Liver (tissue), 8 donors: ENCODE measurements at regions not wholly inside any gene's neighbourhood (a gene's known extent, or its start where the extent isn't known, plus 50 kb on each side); places are given as distances from the start of the nearest gene placed in this dataset.

Experiments
- DNase-seq: peaks from one replicate; pipeline ENCODE4 v3.0.0-alpha.2; 2017; ENCODE audit warnings: low spot score
- H3K27ac ChIP-seq, 2 donors: one replicate each; pipeline ENCODE4 v1.7.0; 2013; ENCODE audit warnings: inconsistent platforms in 2 of 2, low read length in 2 of 2, control low read depth in 1 of 2, low read depth in 1 of 2, mild to moderate bottlenecking in 1 of 2
- H3K27me3 ChIP-seq, 4 donors: one replicate each; pipeline versions ENCODE4 v1.6.1 to v1.7.0; 2013; ENCODE audit warnings: low read length in 3 of 4, inconsistent platforms in 1 of 4, mild to moderate bottlenecking in 1 of 4, moderate library complexity in 1 of 4; ENCODE audit not compliant: control insufficient read depth in 4 of 4, insufficient read depth in 4 of 4
- H3K36me3 ChIP-seq, 4 donors: one replicate each; pipeline versions ENCODE4 v1.6.1 to v1.7.0; 2013; ENCODE audit warnings: low read length in 3 of 4, mild to moderate bottlenecking in 3 of 4, low read depth in 1 of 4, moderate library complexity in 1 of 4; ENCODE audit not compliant: control insufficient read depth in 4 of 4, insufficient read depth in 3 of 4
- H3K4me1 ChIP-seq, 4 donors: one replicate each; pipeline versions ENCODE4 v1.6.1 to v1.7.0; 2013; ENCODE audit warnings: low read length in 3 of 4, mild to moderate bottlenecking in 3 of 4, moderate library complexity in 1 of 4; ENCODE audit not compliant: control insufficient read depth in 4 of 4, insufficient read depth in 4 of 4
- H3K4me3 ChIP-seq, 3 donors: one replicate each; pipeline versions ENCODE4 v1.6.1 to v1.7.0; 2013; ENCODE audit warnings: low read length in 3 of 3, control low read depth in 1 of 3, low read depth in 1 of 3, mild to moderate bottlenecking in 1 of 3
- H3K9ac ChIP-seq, 2 donors: one replicate each; pipeline ENCODE4 v1.7.0; 2013; ENCODE audit warnings: low read length in 2 of 2, mild to moderate bottlenecking in 2 of 2, moderate library complexity in 2 of 2, control low read depth in 1 of 2, low read depth in 1 of 2
- H3K9me3 ChIP-seq, 4 donors: one replicate each; pipeline versions ENCODE4 v1.6.1 to v1.7.0; 2013; ENCODE audit warnings: low read length in 3 of 4; ENCODE audit not compliant: control insufficient read depth in 4 of 4
- FOXA1 ChIP-seq: IDR thresholded peaks from 2 replicates; pipeline ENCODE4 v1.6.1; 2016; ENCODE audit warnings: antibody characterized with exemption
- FOXA2 ChIP-seq: IDR thresholded peaks from 2 replicates; pipeline ENCODE4 v1.6.1; 2016; ENCODE audit warnings: antibody characterized with exemption
- GABPA ChIP-seq, 2 donors: IDR thresholded peaks in 1 of 2; conservative IDR thresholded peaks in 1 of 2; 2 replicates each; pipeline ENCODE4 v1.6.1; 2016; ENCODE audit warnings: antibody characterized with exemption in 2 of 2, mild to moderate bottlenecking in 1 of 2, moderate library complexity in 1 of 2
- HNF4A ChIP-seq, 2 donors: conservative IDR thresholded peaks; 2 replicates each; pipeline ENCODE4 v1.6.1; 2016; ENCODE audit warnings: antibody characterized with exemption in 2 of 2, mild to moderate bottlenecking in 2 of 2
- HNF4G ChIP-seq: IDR thresholded peaks from 2 replicates; pipeline ENCODE4 v1.6.1; 2016; ENCODE audit warnings: antibody characterized with exemption
- JUND ChIP-seq, 2 donors: IDR thresholded peaks; 2 replicates each; pipeline ENCODE4 v1.6.1; 2016; ENCODE audit warnings: antibody characterized with exemption in 2 of 2
- NR2F2 ChIP-seq: IDR thresholded peaks from 2 replicates; pipeline ENCODE4 v1.6.1; 2016; ENCODE audit warnings: antibody characterized with exemption
- RAD21 ChIP-seq, 2 donors: IDR thresholded peaks; 2 replicates each; pipeline ENCODE4 v1.6.1; 2016; ENCODE audit warnings: antibody characterized with exemption in 2 of 2, mild to moderate bottlenecking in 2 of 2
- RXRA ChIP-seq, 2 donors: IDR thresholded peaks; 2 replicates each; pipeline ENCODE4 v1.6.1; 2017 to 2018; ENCODE audit warnings: antibody characterized with exemption in 2 of 2, mild to moderate bottlenecking in 1 of 2
- SP1 ChIP-seq: IDR thresholded peaks from 2 replicates; pipeline ENCODE4 v1.6.1; 2018; ENCODE audit warnings: antibody characterized with exemption, mild to moderate bottlenecking
- TAF1 ChIP-seq: conservative IDR thresholded peaks from 2 replicates; pipeline ENCODE4 v1.6.1; 2016; ENCODE audit warnings: antibody characterized with exemption, mild to moderate bottlenecking
- YY1 ChIP-seq: IDR thresholded peaks from 2 replicates; pipeline ENCODE4 v1.6.1; 2016; ENCODE audit warnings: antibody characterized with exemption, mild to moderate bottlenecking
- WGBS: extraction: QIAGEN DNeasy Blood & Tissue Kit; methylation state at CpG from one replicate; pipeline ENCODE4 v1.1.7; 2013; 5-methylcytosine and 5-hydroxymethylcytosine counted together
- TF ChIP-seq, protein P1 (sequence below): IDR thresholded peaks from 2 replicates; pipeline ENCODE4 v1.6.1; 2016; ENCODE audit warnings: antibody characterized with exemption
- TF ChIP-seq, protein P2 (sequence below): fragments of 150-350 bp; IDR thresholded peaks from 2 replicates; pipeline ENCODE4 v1.5.1; 2017; ENCODE audit warnings: improper control_type of control experiment, low read depth, low read length; ENCODE audit not compliant: missing input control
- TF ChIP-seq, protein P3 (sequence below): IDR thresholded peaks from 2 replicates; pipeline ENCODE4 v1.6.1; 2016; ENCODE audit warnings: antibody characterized with exemption
- TF ChIP-seq, protein P4 (sequence below): IDR thresholded peaks from 2 replicates; pipeline ENCODE4 v1.6.1; 2016; ENCODE audit warnings: antibody characterized with exemption, mild to moderate bottlenecking
- donor health status: healthy.
- donor health status: healthy.
- donor health status: healthy.
- donor health status: healthy.
- donor health status: healthy.

DNA sequence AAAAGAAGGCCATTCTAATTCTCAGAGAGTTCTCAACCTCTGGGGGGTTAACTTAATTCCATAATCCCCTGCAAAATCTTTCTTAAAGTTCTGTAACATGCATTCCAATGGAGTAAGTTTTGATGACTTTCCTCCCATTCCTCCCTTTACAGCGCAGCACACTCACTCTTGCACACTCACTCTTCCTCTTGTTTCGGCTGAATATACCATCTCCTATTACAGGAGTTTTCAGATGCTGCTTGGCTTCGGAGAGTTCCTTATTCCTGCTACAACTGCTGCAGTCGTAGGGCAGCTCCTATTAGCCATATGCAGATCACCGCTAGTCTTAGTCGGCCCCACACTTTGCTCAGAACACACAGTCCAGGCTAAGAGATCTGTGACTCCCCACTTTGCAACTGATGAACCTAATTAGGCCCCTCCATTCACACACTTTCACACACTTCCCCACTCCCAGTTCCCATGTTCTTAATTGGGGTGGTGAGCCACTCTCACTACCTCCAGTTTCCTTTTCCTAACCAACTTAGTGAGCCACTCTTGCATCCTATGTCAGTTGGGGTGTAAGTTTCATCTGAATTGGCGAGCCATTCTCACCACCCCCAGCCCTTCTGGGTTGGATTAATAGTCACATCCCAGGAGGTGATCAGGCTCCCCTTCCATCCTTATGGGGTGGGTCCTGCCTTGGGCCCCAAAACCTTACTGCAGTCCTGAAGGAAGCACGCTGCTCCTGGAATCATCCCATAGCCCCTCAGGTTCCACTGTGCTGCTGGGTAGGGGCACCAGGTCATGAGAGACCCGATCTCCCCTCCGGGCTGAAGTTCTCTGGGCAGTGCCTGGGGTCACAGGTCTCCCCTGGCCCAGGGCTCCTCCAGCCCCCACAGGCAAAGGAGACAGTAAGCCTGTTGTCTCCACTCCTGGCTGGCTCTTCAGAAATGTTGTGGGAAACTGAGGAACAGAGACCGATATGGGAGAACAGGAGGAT is 53.9 kb downstream of the OR10H4 start:
- Histone ChIP-seq H3K36me3 (no peaks in the 10 kb centered on the region), H3K9me3 (no peaks in the 10 kb centered on the region), H3K4me1 (peaks cover 3 to 27% (median 18%) of the 10 kb centered on the region in 4 donors), H3K4me3 (peak overlapping the region in 1 of 3 donors; percentile 38), H3K9ac (no peak overlapping the region), H3K27ac (peak overlapping the region; percentile 23 to 47), H3K27me3 (no peaks in the 10 kb centered on the region)
- DNase-seq: no peak
- TF ChIP-seq FOXA2 (no peak), TAF1 (no peak), RAD21 (IDR thresholded peaks at IDR 0.05) (no peak), YY1 (no peak), NR2F2 (no peak), GABPA (IDR thresholded peaks at IDR 0.05 in 1 of 2, conservative IDR thresholded peaks at IDR 0.05 in 1 of 2) (no peak), RXRA (IDR thresholded peaks at IDR 0.05) (no peak)
- TF ChIP-seq, protein P1, sequence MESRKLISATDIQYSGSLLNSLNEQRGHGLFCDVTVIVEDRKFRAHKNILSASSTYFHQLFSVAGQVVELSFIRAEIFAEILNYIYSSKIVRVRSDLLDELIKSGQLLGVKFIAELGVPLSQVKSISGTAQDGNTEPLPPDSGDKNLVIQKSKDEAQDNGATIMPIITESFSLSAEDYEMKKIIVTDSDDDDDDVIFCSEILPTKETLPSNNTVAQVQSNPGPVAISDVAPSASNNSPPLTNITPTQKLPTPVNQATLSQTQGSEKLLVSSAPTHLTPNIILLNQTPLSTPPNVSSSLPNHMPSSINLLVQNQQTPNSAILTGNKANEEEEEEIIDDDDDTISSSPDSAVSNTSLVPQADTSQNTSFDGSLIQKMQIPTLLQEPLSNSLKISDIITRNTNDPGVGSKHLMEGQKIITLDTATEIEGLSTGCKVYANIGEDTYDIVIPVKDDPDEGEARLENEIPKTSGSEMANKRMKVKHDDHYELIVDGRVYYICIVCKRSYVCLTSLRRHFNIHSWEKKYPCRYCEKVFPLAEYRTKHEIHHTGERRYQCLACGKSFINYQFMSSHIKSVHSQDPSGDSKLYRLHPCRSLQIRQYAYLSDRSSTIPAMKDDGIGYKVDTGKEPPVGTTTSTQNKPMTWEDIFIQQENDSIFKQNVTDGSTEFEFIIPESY: no peak
- TF ChIP-seq, protein P2, sequence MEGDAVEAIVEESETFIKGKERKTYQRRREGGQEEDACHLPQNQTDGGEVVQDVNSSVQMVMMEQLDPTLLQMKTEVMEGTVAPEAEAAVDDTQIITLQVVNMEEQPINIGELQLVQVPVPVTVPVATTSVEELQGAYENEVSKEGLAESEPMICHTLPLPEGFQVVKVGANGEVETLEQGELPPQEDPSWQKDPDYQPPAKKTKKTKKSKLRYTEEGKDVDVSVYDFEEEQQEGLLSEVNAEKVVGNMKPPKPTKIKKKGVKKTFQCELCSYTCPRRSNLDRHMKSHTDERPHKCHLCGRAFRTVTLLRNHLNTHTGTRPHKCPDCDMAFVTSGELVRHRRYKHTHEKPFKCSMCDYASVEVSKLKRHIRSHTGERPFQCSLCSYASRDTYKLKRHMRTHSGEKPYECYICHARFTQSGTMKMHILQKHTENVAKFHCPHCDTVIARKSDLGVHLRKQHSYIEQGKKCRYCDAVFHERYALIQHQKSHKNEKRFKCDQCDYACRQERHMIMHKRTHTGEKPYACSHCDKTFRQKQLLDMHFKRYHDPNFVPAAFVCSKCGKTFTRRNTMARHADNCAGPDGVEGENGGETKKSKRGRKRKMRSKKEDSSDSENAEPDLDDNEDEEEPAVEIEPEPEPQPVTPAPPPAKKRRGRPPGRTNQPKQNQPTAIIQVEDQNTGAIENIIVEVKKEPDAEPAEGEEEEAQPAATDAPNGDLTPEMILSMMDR: no peak
- TF ChIP-seq, protein P3, sequence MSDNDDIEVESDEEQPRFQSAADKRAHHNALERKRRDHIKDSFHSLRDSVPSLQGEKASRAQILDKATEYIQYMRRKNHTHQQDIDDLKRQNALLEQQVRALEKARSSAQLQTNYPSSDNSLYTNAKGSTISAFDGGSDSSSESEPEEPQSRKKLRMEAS: no peak
- WGBS: 77% methylated on average over 11 of the region's 11 CpGs

DNA sequence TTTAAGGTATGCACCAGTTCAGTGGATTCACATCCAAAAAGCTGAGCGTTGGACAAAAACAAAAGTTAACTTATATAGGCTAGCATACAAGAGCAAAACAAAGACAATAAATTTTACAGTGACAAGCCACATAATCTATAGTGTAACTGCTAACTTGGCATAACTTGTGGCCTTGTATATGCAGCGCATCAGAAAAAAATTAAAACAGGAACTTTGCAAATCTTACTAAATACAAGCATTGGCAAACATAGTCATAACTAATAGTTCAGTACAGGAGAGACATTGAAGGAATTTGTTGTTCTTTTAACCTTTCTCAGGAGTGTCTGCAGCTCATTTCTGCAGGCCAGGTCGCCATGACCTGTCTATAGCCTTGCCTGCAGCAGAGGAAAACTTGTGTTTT is 54.6 kb downstream of the OR10H4 start:
- peaks cover 3 to 27% (median 18%) of the 10 kb centered on the region in 4 donors for H3K4me1 ChIP-seq
- no peak overlapping the region for H3K27ac ChIP-seq
- DNase-seq: no peak

More for the DNA sequence above, 54.6 kb downstream of the OR10H4 start:
- H3K27me3 ChIP-seq: no peaks in the 10 kb centered on the region
- H3K9ac ChIP-seq: no peak overlapping the region
- TF ChIP-seq, protein P4, sequence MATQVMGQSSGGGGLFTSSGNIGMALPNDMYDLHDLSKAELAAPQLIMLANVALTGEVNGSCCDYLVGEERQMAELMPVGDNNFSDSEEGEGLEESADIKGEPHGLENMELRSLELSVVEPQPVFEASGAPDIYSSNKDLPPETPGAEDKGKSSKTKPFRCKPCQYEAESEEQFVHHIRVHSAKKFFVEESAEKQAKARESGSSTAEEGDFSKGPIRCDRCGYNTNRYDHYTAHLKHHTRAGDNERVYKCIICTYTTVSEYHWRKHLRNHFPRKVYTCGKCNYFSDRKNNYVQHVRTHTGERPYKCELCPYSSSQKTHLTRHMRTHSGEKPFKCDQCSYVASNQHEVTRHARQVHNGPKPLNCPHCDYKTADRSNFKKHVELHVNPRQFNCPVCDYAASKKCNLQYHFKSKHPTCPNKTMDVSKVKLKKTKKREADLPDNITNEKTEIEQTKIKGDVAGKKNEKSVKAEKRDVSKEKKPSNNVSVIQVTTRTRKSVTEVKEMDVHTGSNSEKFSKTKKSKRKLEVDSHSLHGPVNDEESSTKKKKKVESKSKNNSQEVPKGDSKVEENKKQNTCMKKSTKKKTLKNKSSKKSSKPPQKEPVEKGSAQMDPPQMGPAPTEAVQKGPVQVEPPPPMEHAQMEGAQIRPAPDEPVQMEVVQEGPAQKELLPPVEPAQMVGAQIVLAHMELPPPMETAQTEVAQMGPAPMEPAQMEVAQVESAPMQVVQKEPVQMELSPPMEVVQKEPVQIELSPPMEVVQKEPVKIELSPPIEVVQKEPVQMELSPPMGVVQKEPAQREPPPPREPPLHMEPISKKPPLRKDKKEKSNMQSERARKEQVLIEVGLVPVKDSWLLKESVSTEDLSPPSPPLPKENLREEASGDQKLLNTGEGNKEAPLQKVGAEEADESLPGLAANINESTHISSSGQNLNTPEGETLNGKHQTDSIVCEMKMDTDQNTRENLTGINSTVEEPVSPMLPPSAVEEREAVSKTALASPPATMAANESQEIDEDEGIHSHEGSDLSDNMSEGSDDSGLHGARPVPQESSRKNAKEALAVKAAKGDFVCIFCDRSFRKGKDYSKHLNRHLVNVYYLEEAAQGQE: no peak
- TF ChIP-seq HNF4G (no peak), FOXA1 (no peak), SP1 (no peak), RXRA (IDR thresholded peaks at IDR 0.05) (no peak), YY1 (no peak), GABPA (IDR thresholded peaks at IDR 0.05 in 1 of 2, conservative IDR thresholded peaks at IDR 0.05 in 1 of 2) (no peak), RAD21 (IDR thresholded peaks at IDR 0.05) (no peak), HNF4A (conservative IDR thresholded peaks at IDR 0.05) (no peak), JUND (IDR thresholded peaks at IDR 0.05) (no peak), TAF1 (no peak), FOXA2 (no peak), NR2F2 (no peak)
- TF ChIP-seq, protein P3: no peak
- TF ChIP-seq, protein P1: no peak
- TF ChIP-seq, protein P2: no peak
- H3K36me3 ChIP-seq: no peaks in the 10 kb centered on the region
- no peak overlapping the region for H3K4me3 ChIP-seq
- H3K9me3 ChIP-seq: no peaks in the 10 kb centered on the region
- 90% methylated on average over 3 of the region's 3 CpGs for WGBS
